Heart left ventricle (tissue), 16 donors: ENCODE measurements at regions not wholly inside any gene's neighbourhood (a gene's known extent, or its start where the extent isn't known, plus 50 kb on each side); places are given as distances from the start of the nearest gene placed in this dataset.
A peak's percentile ranks its signal among the peaks of the same experiment; 100 is the strongest.

Experiments used
- ATAC-seq, 4 donors: fragments of 200-7000 bp; cut with Tn5 transposase; one replicate each; pipeline ENCODE4 v1.9.1; 2020 to 2022; ENCODE audit warnings: moderate library complexity in 4 of 4, mild to moderate bottlenecking in 3 of 4, moderate number of reproducible peaks in 1 of 4
- DNase-seq, 5 donors: peaks; one replicate each; pipeline ENCODE4 v3.0.0-alpha.2; 2020
- H3K27ac ChIP-seq, 12 donors: fragments of 200-600 bp; sonication (generic) in 4 of 12; one replicate each; pipeline versions ENCODE4 v1.5.0 to v1.8.0; 2016 to 2022; ENCODE audit warnings: mild to moderate bottlenecking in 2 of 12
- H3K27me3 ChIP-seq, 9 donors: fragments of 200-600 bp; sonication (generic) in 2 of 9; one replicate each; pipeline versions ENCODE4 v1.5.1 to v1.8.0; 2016 to 2022; ENCODE audit warnings: mild to moderate bottlenecking in 3 of 9
- H3K36me3 ChIP-seq, 9 donors: fragments of 200-600 bp; sonication (generic) in 2 of 9; one replicate each; pipeline versions ENCODE4 v1.5.0 to v1.8.0; 2018 to 2022; ENCODE audit warnings: mild to moderate bottlenecking in 2 of 9
- H3K4me1 ChIP-seq, 12 donors: fragments of 200-600 bp; sonication (generic) in 4 of 12; one replicate each; pipeline versions ENCODE4 v1.5.0 to v1.8.0; 2016 to 2022; ENCODE audit warnings: mild to moderate bottlenecking in 3 of 12
- H3K4me3 ChIP-seq, 12 donors: fragments of 200-600 bp; sonication (generic) in 4 of 12; one replicate each; pipeline versions ENCODE4 v1.5.0 to v1.8.0; 2017 to 2022; ENCODE audit warnings: mild to moderate bottlenecking in 9 of 12, moderate library complexity in 4 of 12
- H3K9me3 ChIP-seq, 12 donors: fragments of 200-600 bp; sonication (generic) in 4 of 12; one replicate each; pipeline versions ENCODE4 v1.5.0 to v1.8.0; 2016 to 2022; ENCODE audit warnings: mild to moderate bottlenecking in 1 of 12
- CTCF ChIP-seq, 12 donors: fragments of 200-600 bp; sonication (generic) in 4 of 12; IDR thresholded peaks; one replicate each; pipeline versions ENCODE4 v1.5.0 to v1.8.0; 2018 to 2022; ENCODE audit warnings: antibody characterized with exemption in 12 of 12, mild to moderate bottlenecking in 5 of 12
- POLR2A ChIP-seq, 2 donors: fragments of 450-650 bp; IDR thresholded peaks; one replicate each; pipeline ENCODE4 v1.6.1; 2017; ENCODE audit warnings: antibody characterized with exemption in 2 of 2, mild to moderate bottlenecking in 2 of 2, moderate library complexity in 2 of 2
- WGBS, 4 donors: extraction: QIAGEN DNeasy Blood & Tissue Kit in 2 of 4; methylation state at CpG; one replicate each; pipeline versions ENCODE4 v1.1.5 to v1.1.7; 2013 to 2018; 5-methylcytosine and 5-hydroxymethylcytosine counted together
- intact Hi-C, 10 donors: fragments of 100-400 bp; cut with DNase I; formaldehyde crosslinking; loops; one replicate each; pipeline versions ENCODE4 v1.11.1 to v1.14.2; 2022
- donor health status: ischemic (EF 13 %, LVEDD 7.1; RV severe dilation, severe dysfunction).
- donor health status: healthy with polysubstance abuse.
- donor health status: DM: no; HTN: yes; CAD: no.
- donor health status: DM: no; HTN: no; CAD: no.
- donor health status: ischemic (EF 25% LVEDD 6.9; RV normal size, moderate dysfunction).
- donor health status: ischemic (EF 25% LVEDD 5.7; RV mildly dilated, moderate dysfunction).
- donor health status: healthy.
- donor health status: DM: yes; HTN: yes; CAD: no.
- donor health status: ischemic (EF 35%, LVEDD 5.7; RV mildly dilated, moderate dysfunction).
- donor health status: nonischemic (EF 11% LVEDD 7.7; RV severe dilation, severe dysfunction).
- donor health status: DM: yes; HTN: yes; CAD: no.
- donor health status: PGD.
- donor health status: ischemic (EF 29% LVEDD 5.4; RV normal size, mild dysfunction).
- donor health status: nonischemic (EF 23%, LVEDD 6.1; RV moderate dilation, normal function).

- Histone ChIP-seq H3K36me3 (no peaks in the 10 kb centered on the region), H3K27ac (no peak overlapping the region), H3K9me3 (no peaks in the 10 kb centered on the region), H3K27me3 (peaks cover 0 to 11% (median 0%) of the 10 kb centered on the region in 9 donors), H3K4me1 (no peaks in the 10 kb centered on the region), H3K4me3 (no peak overlapping the region)
- no peak for TF ChIP-seq CTCF (IDR thresholded peaks at IDR 0.05)
- TF ChIP-seq POLR2A (IDR thresholded peaks at IDR 0.05) = no peak
- ATAC-seq = no peak
- intact Hi-C loops = no loop called here
- WGBS, 4 donors = 45 to 81% (median 61%) methylated on average over 2 of the region's 2 CpGs
- no peak for DNase-seq
Measured at GRCh38 chrX:138534410-138534809, 177.1 kb downstream of the FGF13 start.

- Histone ChIP-seq H3K9me3 (no peaks in the 10 kb centered on the region), H3K27me3 (no peaks in the 10 kb centered on the region), H3K4me3 (no peak overlapping the region), H3K4me1 (no peaks in the 10 kb centered on the region), H3K36me3 (no peaks in the 10 kb centered on the region), H3K27ac (no peak overlapping the region)
- intact Hi-C loops = no loop called here
- DNase-seq (no peak), ATAC-seq (no peak)
- WGBS, 4 donors = 6 to 26% (median 15%) methylated on average over 2 of the region's 2 CpGs
- TF ChIP-seq CTCF (IDR thresholded peaks at IDR 0.05) (no peak), POLR2A (IDR thresholded peaks at IDR 0.05) (no peak)
Measured at GRCh38 chrX:138519296-138519695, 192.2 kb downstream of the FGF13 start.

- Histone ChIP-seq H3K4me1 (no peaks in the 10 kb centered on the region), H3K27ac (no peak overlapping the region), H3K9me3 (peaks cover 0 to 8% (median 0%) of the 10 kb centered on the region in 12 donors), H3K4me3 (peak overlapping the region in 2 of 12 donors; percentile 9 to 10), H3K36me3 (no peaks in the 10 kb centered on the region), H3K27me3 (no peaks in the 10 kb centered on the region)
- no peak for TF ChIP-seq CTCF (IDR thresholded peaks at IDR 0.05)
- no peak for TF ChIP-seq POLR2A (IDR thresholded peaks at IDR 0.05)
- 66 to 79% (median 75%) methylated on average over 3 of the region's 3 CpGs for WGBS, 4 donors
- ATAC-seq = no peak
- intact Hi-C loops = no loop called here
- no peak for DNase-seq
Measured at GRCh38 chrX:138504273-138504672, 207.2 kb downstream of the FGF13 start.

- Histone ChIP-seq H3K27ac (no peak overlapping the region), H3K27me3 (no peaks in the 10 kb centered on the region), H3K4me3 (no peak overlapping the region), H3K9me3 (no peaks in the 10 kb centered on the region), H3K4me1 (no peaks in the 10 kb centered on the region), H3K36me3 (no peaks in the 10 kb centered on the region)
- no peak for ATAC-seq
- no peak for DNase-seq
- 79 to 88% (median 85%) methylated on average over 3 of the region's 3 CpGs for WGBS, 4 donors
- TF ChIP-seq CTCF (IDR thresholded peaks at IDR 0.05) (no peak), POLR2A (IDR thresholded peaks at IDR 0.05) (no peak)
- intact Hi-C loops = no loop called here
Measured at GRCh38 chrX:138492371-138492770, 219.1 kb downstream of the FGF13 start.
